GM13976 (cell line): ENCODE measurements at regions not wholly inside any gene's neighbourhood (a gene's known extent, or its start where the extent isn't known, plus 50 kb on each side); places are given as distances from the start of the nearest gene placed in this dataset.

Source experiments
- DNase-seq: peaks from one replicate; pipeline ENCODE4 v3.0.0; 2012; ENCODE audit warnings: low spot score
- in situ Hi-C: fragments of 300-500 bp; cut with MboI; formaldehyde crosslinking; loops from one replicate; pipeline ENCODE4 v1.12.0; 2022; ENCODE audit warnings: low sequenced_read_pairs, mixed read lengths, inconsistent platforms; ENCODE audit not compliant: unreplicated experiment
- TF ChIP-seq, protein P1 (sequence below): IDR thresholded peaks from 2 replicates; pipeline ENCODE4 v1.5.1; 2012; ENCODE audit warnings: borderline replicate concordance, mild to moderate bottlenecking; ENCODE audit not compliant: insufficient read depth; ENCODE audit errors: extremely low read depth, missing control alignments, control extremely low read depth

DNA sequence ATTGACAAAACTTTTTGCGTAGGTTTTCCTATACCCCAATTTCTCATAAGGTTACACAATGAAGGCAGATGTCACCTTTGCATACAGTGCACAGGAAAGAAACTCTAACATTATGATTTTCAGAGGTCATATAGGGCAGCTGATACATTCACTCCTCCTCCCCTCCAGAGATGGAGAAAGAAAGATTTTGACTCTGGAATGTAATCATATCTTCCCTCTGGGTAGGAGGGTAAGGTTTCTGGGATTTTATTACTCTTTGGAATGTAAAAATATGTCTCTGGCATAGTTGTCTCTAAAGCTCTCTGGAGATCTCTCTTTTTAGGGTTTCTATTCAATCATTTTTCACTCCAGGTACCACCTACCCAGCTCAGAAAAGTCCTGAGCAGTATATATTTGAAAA is 398.3 kb downstream of the GPD2 start:
- in situ Hi-C loops = no loop called here
- TF ChIP-seq, protein P1, sequence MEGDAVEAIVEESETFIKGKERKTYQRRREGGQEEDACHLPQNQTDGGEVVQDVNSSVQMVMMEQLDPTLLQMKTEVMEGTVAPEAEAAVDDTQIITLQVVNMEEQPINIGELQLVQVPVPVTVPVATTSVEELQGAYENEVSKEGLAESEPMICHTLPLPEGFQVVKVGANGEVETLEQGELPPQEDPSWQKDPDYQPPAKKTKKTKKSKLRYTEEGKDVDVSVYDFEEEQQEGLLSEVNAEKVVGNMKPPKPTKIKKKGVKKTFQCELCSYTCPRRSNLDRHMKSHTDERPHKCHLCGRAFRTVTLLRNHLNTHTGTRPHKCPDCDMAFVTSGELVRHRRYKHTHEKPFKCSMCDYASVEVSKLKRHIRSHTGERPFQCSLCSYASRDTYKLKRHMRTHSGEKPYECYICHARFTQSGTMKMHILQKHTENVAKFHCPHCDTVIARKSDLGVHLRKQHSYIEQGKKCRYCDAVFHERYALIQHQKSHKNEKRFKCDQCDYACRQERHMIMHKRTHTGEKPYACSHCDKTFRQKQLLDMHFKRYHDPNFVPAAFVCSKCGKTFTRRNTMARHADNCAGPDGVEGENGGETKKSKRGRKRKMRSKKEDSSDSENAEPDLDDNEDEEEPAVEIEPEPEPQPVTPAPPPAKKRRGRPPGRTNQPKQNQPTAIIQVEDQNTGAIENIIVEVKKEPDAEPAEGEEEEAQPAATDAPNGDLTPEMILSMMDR = no peak
- DNase-seq = no peak

DNA sequence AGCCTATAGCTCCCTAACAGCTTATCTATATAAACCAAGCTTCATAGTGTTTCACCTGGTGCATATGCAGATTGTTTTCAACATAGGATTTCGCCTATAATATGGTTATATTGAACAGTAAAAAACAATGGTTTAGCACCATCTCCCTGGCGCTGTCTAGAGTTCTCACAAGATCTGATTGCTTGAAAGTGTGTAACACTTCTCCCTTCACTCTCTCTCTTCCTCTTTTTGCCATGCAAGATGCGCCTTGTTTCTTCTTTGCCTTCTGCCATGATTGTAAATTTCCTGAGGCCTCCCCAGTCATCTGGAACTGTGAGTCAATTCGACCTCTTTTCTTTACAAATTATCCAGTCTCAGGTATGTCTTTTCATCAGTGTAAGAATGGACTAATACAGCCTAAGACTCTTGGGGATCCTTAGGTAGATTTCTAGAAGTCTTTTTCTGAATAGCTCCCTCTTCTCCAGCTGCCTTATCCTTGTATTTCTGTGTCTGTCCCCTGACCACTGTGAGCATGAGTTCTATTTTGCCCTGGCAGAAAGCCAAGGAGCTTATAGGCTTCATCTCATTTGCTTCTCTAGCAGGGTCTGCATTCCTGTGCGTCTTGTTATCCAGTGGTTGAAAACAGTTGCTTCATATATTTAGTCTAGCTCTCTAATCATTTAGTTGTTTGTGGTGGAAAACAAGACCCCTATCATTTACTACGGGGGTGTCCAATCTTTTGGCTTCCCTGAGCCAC is 401.6 kb downstream of the GPD2 start:
- no peak for DNase-seq
- TF ChIP-seq, protein P1 = no peak
- in situ Hi-C loops = no loop called here

DNA sequence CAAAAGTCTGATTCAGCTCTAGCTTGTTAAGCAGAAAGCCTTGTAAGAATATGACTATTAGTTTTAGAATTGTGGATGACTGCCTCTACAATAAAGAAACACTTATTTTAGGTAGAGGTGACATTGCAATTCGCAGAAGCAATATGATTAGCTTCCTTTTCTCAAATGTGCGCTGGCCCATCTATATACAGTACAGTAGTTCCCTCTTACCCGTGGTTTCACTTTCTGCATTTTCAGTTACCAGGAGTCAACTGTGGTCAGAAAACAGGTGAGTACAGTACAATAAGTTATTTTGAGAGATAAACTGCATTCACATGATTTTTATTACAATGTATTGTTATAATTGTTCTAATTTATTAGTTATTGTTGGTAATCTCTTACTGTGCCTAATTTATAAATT is 405.1 kb downstream of the GPD2 start:
- no peak for DNase-seq
- in situ Hi-C loops = no loop called here
- TF ChIP-seq, protein P1 = no peak

DNA sequence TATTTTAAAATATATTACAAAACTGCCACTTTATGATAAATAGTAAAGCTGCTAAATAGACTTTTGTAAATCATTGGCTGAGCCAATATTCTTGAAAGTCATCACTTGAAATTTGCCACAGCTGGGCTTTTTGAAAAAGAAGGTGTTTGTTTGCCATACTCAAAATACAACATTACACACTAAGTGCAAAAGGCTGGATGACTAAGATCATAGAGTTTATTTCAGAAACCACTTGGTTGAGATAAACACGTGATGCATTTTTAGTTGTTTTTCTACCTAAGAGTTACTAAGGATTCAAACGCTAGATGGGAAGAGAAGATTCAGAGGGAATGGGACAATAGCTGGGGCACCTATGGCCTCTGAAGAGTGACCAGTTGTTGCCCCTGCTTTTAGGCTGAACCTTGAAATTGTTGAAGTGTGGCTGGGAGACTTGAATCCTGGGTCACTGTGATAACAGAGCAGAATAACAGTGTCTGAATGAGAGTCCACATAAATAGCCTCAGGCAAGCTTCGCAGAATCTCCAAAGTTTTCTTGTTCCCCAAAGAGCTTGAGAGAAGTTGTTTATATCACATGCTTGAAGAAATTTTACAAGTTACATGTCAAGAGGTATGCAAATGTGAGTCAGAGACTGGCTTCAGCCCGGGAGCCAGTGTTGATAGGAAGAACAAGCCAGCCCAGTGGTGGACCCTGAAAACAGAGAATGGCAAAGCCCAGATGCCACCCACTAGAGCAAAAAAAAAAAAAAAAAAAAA is 409.8 kb downstream of the GPD2 start:
- TF ChIP-seq, protein P1 = no peak
- DNase-seq = no peak
- in situ Hi-C loops = no loop called here

DNA sequence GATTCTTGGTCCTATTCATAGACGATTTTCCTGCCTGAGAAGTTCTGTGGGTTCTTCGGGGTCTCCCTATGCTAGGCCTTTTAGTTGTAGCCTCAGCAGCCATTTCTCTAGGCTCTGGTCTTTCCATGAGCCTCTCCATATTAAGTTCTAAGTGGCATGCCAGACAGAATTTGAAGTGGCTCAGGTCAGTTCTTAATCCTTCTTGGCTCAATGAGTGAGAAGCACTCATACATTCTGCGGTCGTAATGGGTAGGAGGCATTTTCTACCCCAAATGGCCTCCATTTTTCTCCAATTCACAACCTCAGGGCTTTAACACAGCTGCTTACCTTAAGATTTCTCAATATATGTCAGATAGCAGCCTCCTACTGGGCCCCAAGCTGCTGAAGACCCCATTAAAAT is 405.3 kb upstream of the GALNT5 start:
- TF ChIP-seq, protein P1 = no peak
- no peak for DNase-seq
- in situ Hi-C loops = no loop called here

DNA sequence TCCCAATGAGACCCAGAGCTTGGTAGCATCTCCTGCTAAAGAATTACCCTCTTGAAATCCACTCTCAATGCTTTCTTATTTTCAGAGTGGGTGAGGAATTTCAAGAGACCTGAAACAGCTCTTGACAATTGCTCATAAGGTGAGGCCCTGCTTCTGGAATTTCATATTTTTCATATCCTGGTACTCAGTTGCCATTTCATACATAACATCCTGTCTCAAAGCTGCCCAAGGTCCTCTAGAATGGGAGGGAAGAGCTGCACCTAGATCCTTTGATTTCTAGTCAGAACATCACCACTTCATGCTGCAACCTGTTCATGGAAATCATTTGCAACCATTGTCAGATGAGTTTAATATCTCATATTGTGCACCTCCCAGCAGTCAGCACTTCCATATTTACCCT is 404.8 kb upstream of the GALNT5 start:
- in situ Hi-C loops = no loop called here
- DNase-seq = no peak
- TF ChIP-seq, protein P1 = no peak
